HepG2 (cell line): ENCODE measurements at regions not wholly inside any gene's neighbourhood (a gene's known extent, or its start where the extent isn't known, plus 50 kb on each side); places are given as distances from the start of the nearest gene placed in this dataset.

Experiments used
- ATAC-seq: fragments of 200-7000 bp; cut with Tn5 transposase; 3 replicates; pipeline ENCODE4 v1.9.1; 2020; ENCODE audit warnings: mild to moderate bottlenecking, moderate library complexity
- BruUV-seq: library from RNA; stranded (reverse); fragments of 400-500 nt; replicated peaks from 2 replicates; lab custom pipeline; 2021; lab: Mats Ljungman, UMichigan
- CTCF ChIA-PET: fragments of 300-600 bp; formaldehyde crosslinking; extraction: SDS; loops from one replicate; lab custom pipeline; 2021; ENCODE audit warnings: low total read pairs, inconsistent platforms, low intra/inter-chr PET ratio; lab: Yijun Ruan, JAX
- POLR2A ChIA-PET: fragments of 350-600 bp; sonication (Branson Sonifier 250); formaldehyde crosslinking; loops from one replicate; lab custom pipeline; 2020; ENCODE audit warnings: antibody characterized with exemption, inconsistent platforms; lab: Yijun Ruan, JAX
- DNase-seq: peaks from one replicate; pipeline ENCODE4 v3.0.0-alpha.2; 2015; ENCODE audit warnings: low spot score
- FAIRE-seq: peaks from 3 replicates; lab custom pipeline; 2011; peaks lifted over from hg19 to GRCh38; lab: Jason Lieb, UNC
- H2AFZ ChIP-seq: one replicate; pipeline ENCODE4 v1.6.1; 2011; ENCODE audit warnings: low read length, inconsistent platforms
- H3K27ac ChIP-seq: fragments of 300-600 bp; 3 replicates; pipeline ENCODE4 v1.8.0; 2011; ENCODE audit warnings: mixed run types, mild to moderate bottlenecking, mixed read lengths, low read length, inconsistent platforms; ENCODE audit not compliant: insufficient read depth; ENCODE audit errors: extremely low read length
- H3K27me3 ChIP-seq, 2 experiments: fragments of 200-600 bp in 1 of 2; 2 replicates in 1 of 2; 3 replicates in 1 of 2; pipeline versions ENCODE4 v1.6.0 to v1.8.0; 2011; ENCODE audit warnings: low read length in 2 of 2, mild to moderate bottlenecking in 2 of 2, moderate library complexity in 2 of 2, inconsistent platforms in 1 of 2; ENCODE audit not compliant: insufficient read depth in 2 of 2, control insufficient read depth in 1 of 2
- H3K36me3 ChIP-seq, 2 experiments: fragments of 200-600 bp in 1 of 2; replicated peaks in 1 of 2; 2 replicates in 1 of 2; 3 replicates in 1 of 2; pipeline versions ENCODE4 v1.5.1 to v1.8.0; 2011; ENCODE audit warnings: low read length in 2 of 2, inconsistent platforms in 1 of 2; ENCODE audit not compliant: insufficient read depth in 2 of 2, control insufficient read depth in 1 of 2
- H3K4me1 ChIP-seq: 2 replicates; pipeline ENCODE4 v1.5.1; 2012; ENCODE audit warnings: low read length, inconsistent platforms; ENCODE audit not compliant: insufficient read depth
- H3K4me2 ChIP-seq: 2 replicates; pipeline ENCODE4 v1.6.0; 2011; ENCODE audit warnings: low read depth, low read length, inconsistent platforms
- H3K4me3 ChIP-seq, 3 experiments: fragments of 200-600 bp in 1 of 3; sonication (generic), shearing (Covaris generic) in 1 of 3; replicated peaks in 1 of 3; 2 replicates each; pipeline ENCODE4 v1.5.1; 2011 to 2016; ENCODE audit warnings: low read length in 3 of 3, inconsistent platforms in 2 of 3, low read depth in 2 of 3, mild to moderate bottlenecking in 2 of 3, control low read depth in 1 of 3, mixed read lengths in 1 of 3; ENCODE audit not compliant: insufficient read depth in 1 of 3
- H3K79me2 ChIP-seq: one replicate; pipeline ENCODE4 v1.6.1; 2011; ENCODE audit warnings: low read length, inconsistent platforms; ENCODE audit not compliant: insufficient read depth
- H3K9ac ChIP-seq: 2 replicates; pipeline ENCODE4 v1.6.0; 2011; ENCODE audit warnings: mild to moderate bottlenecking, low read depth, low read length, inconsistent platforms; ENCODE audit not compliant: insufficient read depth
- H3K9me3 ChIP-seq: 2 replicates; pipeline ENCODE4 v1.5.1; 2012; ENCODE audit warnings: mild to moderate bottlenecking, low read length
- H4K20me1 ChIP-seq: 2 replicates; pipeline ENCODE4 v1.6.0; 2011; ENCODE audit warnings: inconsistent platforms, mild to moderate bottlenecking, low read length, moderate library complexity; ENCODE audit not compliant: insufficient read depth
- AGO1 ChIP-seq: fragments of 200-400 bp; formaldehyde crosslinking; IDR thresholded peaks from 2 replicates; pipeline ENCODE4 v1.6.1; 2017; ENCODE audit warnings: mild to moderate bottlenecking, low read depth, low read length, moderate library complexity; ENCODE audit not compliant: poor library complexity, severe bottlenecking
- CAMTA2 ChIP-seq: sonication (generic); formaldehyde crosslinking; IDR thresholded peaks from 2 replicates; pipeline ENCODE4 v1.4.0; 2020; ENCODE audit warnings: mild to moderate bottlenecking, missing genetic modification reagents, borderline replicate concordance
- CREB1 ChIP-seq, 2 experiments: fragments of 450-650 bp in 1 of 2; IDR thresholded peaks; 2 replicates each; pipeline ENCODE4 v1.6.1; 2016 to 2017; ENCODE audit warnings: control low read depth in 1 of 2, mild to moderate bottlenecking in 1 of 2, missing compliant biosample characterization in 1 of 2, missing genetic modification characterization in 1 of 2
- CSRNP1 ChIP-seq: sonication (generic); formaldehyde crosslinking; IDR thresholded peaks from 2 replicates; pipeline ENCODE4 v1.8.1; 2023; ENCODE audit warnings: mild to moderate bottlenecking, missing genetic modification reagents
- FOXM1 ChIP-seq: sonication (generic); formaldehyde crosslinking; IDR thresholded peaks from 2 replicates; pipeline ENCODE4 v1.5.0; 2020; ENCODE audit warnings: missing genetic modification reagents
- HNF4A ChIP-seq: sonication (generic); formaldehyde crosslinking; IDR thresholded peaks from 2 replicates; pipeline ENCODE4 v1.4.0; 2020; ENCODE audit warnings: missing genetic modification reagents
- HNRNPK ChIP-seq: fragments of 200-400 bp; formaldehyde crosslinking; IDR thresholded peaks from 2 replicates; pipeline ENCODE4 v1.6.1; 2018; ENCODE audit warnings: low read length, low read depth, moderate library complexity, mild to moderate bottlenecking; ENCODE audit not compliant: poor library complexity, severe bottlenecking
- RERE ChIP-seq: IDR thresholded peaks from 2 replicates; pipeline ENCODE4 v1.6.1; 2016; ENCODE audit warnings: low read depth, missing genetic modification reagents, missing compliant biosample characterization
- SAP130 ChIP-seq: IDR thresholded peaks from 2 replicates; pipeline ENCODE4 v1.6.1; 2016; ENCODE audit warnings: low read depth
- TCF12 ChIP-seq, 2 experiments: fragments of 450-650 bp in 1 of 2; sonication (generic) in 1 of 2; formaldehyde crosslinking in 1 of 2; IDR thresholded peaks; 2 replicates each; pipeline versions ENCODE4 v1.6.1 to v1.8.0; 2017 to 2022; ENCODE audit warnings: antibody characterized with exemption in 1 of 2, mild to moderate bottlenecking in 1 of 2, missing genetic modification reagents in 1 of 2, moderate library complexity in 1 of 2
- ZNF841 ChIP-seq: sonication (generic); formaldehyde crosslinking; IDR thresholded peaks from 2 replicates; pipeline ENCODE4 v1.8.1; 2023; ENCODE audit warnings: missing genetic modification reagents, borderline replicate concordance
- in situ Hi-C: cut with HindIII; loops from 2 replicates; pipeline ENCODE4 v1.10.0; 2017; ENCODE audit warnings: low pct_unique_long_range_greater_than_20kb; ENCODE audit not compliant: extremely low pct_ligation_motif_present
- intact Hi-C: fragments of 100-400 bp; cut with micrococcal nuclease; formaldehyde crosslinking; loops from one replicate; pipeline ENCODE4 v1.10.0; 2022; ENCODE audit not compliant: unreplicated experiment

- no peak overlapping the region for H3K9ac ChIP-seq
- H2AFZ ChIP-seq = no peak overlapping the region
- FAIRE-seq (no peak), DNase-seq (no peak), ATAC-seq (no peak; the same call in 2 of the 3 replicates)
- no peaks in the 10 kb centered on the region for H3K9me3 ChIP-seq
- ChIA-PET POLR2A (no interaction called here), CTCF (no interaction called here)
- no peaks in the 10 kb centered on the region for H3K79me2 ChIP-seq
- no peaks in the 10 kb centered on the region for H3K36me3 ChIP-seq
- H3K4me3 ChIP-seq = no peak overlapping the region
- peaks cover 19% of the 10 kb centered on the region for H3K4me1 ChIP-seq
- no peak overlapping the region for H3K4me2 ChIP-seq
- in situ Hi-C loops = no loop called here
- no TSS peak for BruUV-seq
- intact Hi-C loops = no loop called here
- H4K20me1 ChIP-seq = no peaks in the 10 kb centered on the region
- TF ChIP-seq TCF12 (IDR thresholded peaks at IDR 0.05) (no peak), TCF12 (CRISPR knock-in tag; IDR thresholded peaks at IDR 0.05) (no peak), CREB1 (IDR thresholded peaks at IDR 0.05) (no peak), CREB1 (CRISPR knock-in tag; IDR thresholded peaks at IDR 0.05) (no peak), RERE (no peak), SAP130 (CRISPR knock-in tag) (no peak), HNRNPK (no peak), FOXM1 (CRISPR knock-in tag) (no peak), ZNF841 (CRISPR knock-in tag) (no peak), CSRNP1 (no peak), AGO1 (no peak), CAMTA2 (CRISPR knock-in tag) (no peak), HNF4A (CRISPR knock-in tag) (no peak)
- TF ChIP-seq, all 625 proteins: peak for 0
- Histone ChIP-seq H3K27ac (no peak overlapping the region), H3K27me3 (peaks cover 0 to 7% of the 10 kb centered on the region in 2 experiments; a peak in 1 of 5 replicates)
Observed at GRCh38 chr5:61600123-61600444, 268.0 kb downstream of the ZSWIM6 start.
